Uterus (tissue), 2 donors: ENCODE measurements at regions not wholly inside any gene's neighbourhood (a gene's known extent, or its start where the extent isn't known, plus 50 kb on each side); places are given as distances from the start of the nearest gene placed in this dataset.

ENCODE experiments used
- CTCF ChIP-seq, 4 experiments: fragments of 200-600 bp in 2 of 4; fragments of 450-650 bp in 2 of 4; sonication (generic) in 2 of 4; IDR thresholded peaks; one replicate each; pipeline ENCODE4 v1.5.1; 2016 to 2019; ENCODE audit warnings: antibody characterized with exemption in 4 of 4, mild to moderate bottlenecking in 2 of 4, moderate library complexity in 1 of 4
- POLR2A ChIP-seq, 2 donors: fragments of 450-650 bp; IDR thresholded peaks; one replicate each; pipeline ENCODE4 v1.6.1; 2016; ENCODE audit warnings: antibody characterized with exemption in 2 of 2, mild to moderate bottlenecking in 1 of 2, moderate library complexity in 1 of 2

DNA sequence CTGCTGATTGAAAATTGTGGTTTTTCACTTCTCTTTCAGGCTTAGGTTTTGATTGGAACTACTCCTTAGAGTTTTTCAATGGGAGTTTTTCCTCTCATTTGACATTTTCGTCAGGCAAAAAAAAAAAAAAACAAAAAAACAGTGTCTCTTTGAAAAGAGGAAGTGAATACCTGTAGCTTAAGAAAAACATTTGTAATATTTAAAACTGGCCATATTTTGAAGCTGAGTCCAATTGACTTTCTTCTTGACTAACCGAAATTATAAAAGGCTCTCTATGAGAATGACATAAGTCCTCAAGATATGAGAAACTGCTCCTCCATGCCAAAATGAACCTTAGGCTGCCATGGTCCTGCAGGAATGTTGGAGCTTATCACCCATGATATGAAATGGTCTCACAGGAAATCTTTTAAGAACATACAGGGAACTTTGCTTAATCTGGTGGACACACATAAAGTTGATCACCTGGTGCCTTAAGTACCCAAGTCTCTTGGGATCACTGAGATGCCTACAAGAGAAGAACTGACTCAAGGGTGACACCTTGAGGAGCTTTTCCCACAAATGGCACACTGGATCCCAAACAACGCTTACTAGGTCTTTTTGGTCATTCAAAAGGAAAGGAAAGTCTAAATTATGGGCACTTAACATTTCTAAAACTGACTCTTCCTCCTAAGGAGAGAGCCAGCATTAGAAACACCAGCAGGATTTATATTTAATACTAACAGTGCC is 263.4 kb downstream of the CDC14C start:
- no peak for TF ChIP-seq CTCF (IDR thresholded peaks at IDR 0.05)
- no peak for TF ChIP-seq POLR2A (IDR thresholded peaks at IDR 0.05)
